Activated CD4-positive, alpha-beta T cell treated with anti-CD3 and anti-CD28 coated beads, Interleukin-2, amount 50 U/mL, for 16 hours (primary cell): ENCODE measurements at regions not wholly inside any gene's neighbourhood (a gene's known extent, or its start where the extent isn't known, plus 50 kb on each side); places are given as distances from the start of the nearest gene placed in this dataset.
A peak's percentile ranks its signal among the peaks of the same experiment; 100 is the strongest.
"Not testable (repeated sequence)": the region's sequence is repeated elsewhere in the genome, so short reads cannot be mapped to it uniquely, and the experiment has no call there.

Experiments
- DNase-seq: peaks from one replicate; pipeline ENCODE4 v3.0.0-alpha.2; 2020

DNA sequence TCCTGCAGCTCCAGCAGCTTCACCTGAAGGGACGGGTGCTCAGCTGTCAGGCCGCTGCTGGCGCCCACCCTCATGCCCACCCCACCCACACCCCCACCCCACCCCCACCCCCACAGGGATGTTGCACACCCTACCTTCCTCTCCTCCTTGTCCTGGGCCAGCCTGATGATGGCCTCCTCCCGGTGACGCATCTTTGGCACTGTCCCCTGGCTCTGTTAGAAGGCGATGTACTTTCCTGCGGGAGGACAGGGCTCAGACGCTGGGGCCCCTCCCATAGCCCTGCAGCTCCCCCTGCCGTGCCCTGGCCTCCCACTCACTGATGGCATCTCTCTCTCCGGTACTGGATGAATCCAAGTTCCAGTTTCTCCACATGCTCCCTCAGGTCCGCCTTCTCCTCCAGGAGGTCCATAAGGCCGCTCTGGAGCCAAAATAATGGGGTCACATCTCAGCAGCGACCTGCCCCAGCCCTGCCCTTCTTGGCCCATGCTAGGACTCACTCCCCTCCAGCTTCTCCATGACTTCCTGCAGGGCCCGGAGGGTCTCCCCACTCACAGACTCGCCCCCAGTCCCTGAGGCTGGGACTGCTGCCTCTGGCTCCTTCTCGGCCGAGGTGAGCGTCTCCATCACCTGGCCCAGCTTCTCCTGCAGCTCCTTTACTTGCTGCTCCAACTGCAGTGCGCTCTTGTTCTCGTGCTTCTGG lies 55.2 kb downstream of the GOLGA8B start:
- DNase-seq = not testable (repeated sequence)

DNA sequence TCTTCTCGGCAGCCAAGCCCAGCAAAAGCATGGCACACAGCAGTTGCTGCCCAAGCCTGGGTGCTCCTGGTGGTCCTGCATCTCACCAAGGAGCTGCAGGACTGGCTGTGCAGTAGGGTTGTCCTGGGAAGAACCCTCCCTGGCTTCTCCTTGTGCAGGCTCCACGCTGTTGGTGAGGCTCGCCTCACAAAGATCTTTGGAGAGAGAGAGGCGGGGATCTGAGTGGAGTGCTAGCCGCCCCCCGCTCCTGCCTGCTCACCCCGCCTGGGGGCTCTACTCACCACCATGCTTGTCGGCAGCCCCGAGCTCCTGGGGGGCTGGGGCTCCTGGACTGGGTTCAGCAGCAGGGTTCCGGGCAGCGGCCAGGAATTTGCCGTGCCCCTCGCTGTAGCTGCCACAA lies 55.8 kb downstream of the GOLGA8B start:
- not testable (repeated sequence) for DNase-seq

DNA sequence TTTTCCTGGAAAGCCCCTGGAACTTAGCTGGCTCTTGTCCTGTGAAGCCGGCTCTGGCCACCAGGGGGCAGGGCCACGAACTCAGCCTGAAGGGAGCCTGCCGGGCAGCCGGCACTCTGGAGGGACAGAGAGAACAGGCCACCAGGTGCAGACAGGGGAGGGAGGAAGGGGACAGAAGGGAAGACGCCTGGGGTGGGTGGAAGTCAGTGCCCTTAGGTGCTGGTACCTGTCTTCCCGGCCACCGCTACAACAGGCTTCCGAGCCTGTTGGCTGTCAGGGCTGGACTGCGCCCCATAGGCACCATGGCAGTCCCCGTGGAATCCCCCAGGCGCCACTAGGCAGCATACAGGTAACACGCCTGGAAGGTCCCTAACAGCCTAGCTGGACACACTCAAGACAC lies 59.6 kb downstream of the GOLGA8B start:
- DNase-seq = not testable (repeated sequence)

DNA sequence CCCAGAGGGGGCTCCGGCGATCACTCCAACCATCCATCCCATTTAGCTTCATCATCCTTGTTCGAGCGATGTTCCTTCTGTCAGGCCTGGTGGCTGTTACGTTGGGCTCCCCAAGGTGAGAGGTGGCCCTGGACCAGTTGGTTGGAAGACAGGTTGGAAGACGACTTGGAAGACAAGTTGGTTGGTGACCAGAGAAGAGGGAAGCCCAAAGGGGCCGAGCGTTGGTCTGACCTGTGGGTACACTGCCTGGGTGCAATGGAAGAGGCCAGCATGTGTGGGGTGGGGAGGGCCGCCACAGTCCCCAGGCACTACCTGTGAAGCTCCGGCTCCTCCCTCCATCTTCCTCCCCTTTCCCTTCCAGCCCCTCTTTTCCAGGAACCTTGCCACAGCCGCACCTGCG lies 60.9 kb downstream of the GOLGA8B start:
- not testable (repeated sequence) for DNase-seq

DNA sequence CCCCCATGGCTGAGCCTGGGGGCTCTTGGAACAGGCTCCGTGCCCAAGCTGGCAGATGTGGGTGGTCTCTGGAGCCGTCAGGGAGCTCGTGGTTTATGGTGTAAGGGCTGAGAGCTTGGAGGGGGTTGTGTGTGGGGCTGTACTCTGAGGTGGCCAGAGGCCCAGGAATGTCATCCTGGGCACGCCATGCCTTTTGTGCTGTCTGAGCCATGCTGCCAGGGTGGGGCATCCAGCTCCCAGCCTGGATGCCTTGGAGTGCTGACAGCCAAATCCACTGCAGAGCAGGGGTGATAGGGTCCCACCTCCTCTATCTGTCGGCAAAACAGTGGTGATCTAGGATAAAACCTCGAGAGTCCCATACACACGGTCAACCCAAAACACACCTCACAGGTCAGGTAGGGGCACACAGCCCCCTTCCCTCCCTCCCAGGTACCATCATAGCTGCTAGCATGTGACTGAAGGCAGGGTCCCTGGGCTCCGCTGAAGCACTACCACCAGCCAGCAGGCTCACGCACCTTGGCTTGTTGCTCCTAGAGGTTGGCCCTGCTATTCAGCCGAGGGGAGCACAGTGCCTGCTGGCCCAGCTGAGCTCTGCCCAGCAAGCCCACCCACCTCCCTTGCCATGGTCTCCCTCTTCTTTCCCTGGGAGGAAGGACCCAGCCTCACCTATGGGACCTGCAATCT lies 61.5 kb downstream of the GOLGA8B start:
- not testable (repeated sequence) for DNase-seq

DNA sequence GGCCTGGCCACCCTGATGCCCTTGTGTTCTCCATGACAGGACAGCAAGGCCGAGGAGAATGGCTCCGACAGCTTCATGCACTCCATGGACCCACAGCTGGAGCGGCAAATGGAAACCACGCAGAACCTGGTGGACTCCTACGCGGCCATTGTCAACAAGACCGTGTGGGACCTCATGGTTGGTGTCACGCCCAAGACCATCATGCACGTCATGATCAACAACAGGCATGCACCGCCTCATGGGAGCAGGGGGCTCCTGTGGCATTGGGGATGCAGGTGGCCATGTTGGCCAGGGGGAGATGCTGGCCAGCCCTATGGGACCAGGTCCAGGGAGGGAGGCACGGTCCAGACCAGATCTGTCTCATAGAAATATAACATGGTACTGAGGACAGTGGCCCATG lies 62.9 kb downstream of the GOLGA8B start:
- no peak for DNase-seq

DNA sequence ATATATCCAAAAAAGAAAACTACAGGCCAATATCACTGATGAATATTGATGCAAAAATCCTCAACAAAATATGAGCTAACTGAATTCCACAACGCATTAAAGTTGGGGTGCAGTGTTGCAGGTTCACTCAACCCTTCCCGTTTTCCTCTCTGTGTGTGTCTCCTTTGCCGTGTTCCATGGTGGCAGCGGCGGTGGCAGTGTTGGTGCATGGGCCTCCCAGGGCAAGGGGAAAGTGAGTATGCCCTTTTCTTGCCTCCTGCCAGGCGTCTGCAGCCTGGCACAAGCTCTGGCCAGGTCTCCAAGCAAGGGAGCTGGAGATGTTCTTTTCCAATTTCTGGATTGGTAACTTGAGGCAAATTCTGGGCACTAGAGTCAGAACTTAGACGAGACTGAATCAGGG lies 63.4 kb downstream of the GOLGA8B start:
- not testable (repeated sequence) for DNase-seq

DNA sequence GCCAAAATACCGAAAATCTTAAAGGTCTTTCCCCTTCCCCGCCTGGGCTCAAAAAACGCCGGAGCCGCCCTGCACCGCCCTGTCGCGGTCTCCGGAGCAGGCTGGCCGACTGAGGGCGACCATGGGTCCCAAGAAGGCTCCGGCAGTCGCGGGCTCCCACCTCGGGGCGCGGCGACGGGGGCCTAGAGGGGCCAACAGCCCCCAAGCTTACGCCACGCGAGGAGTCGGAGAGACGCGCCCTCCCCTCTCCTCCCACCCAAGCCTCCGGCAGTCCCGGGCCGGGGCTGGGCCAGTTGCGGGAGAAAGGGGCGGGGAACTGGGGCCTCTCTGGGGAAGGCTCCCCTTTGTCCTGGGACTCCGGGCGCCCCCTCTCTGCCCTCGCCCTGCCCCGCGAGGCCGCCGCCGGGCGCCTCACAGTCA lies 69.2 kb downstream of the GOLGA8B start:
- DNase-seq = peak; percentile 15

DNA sequence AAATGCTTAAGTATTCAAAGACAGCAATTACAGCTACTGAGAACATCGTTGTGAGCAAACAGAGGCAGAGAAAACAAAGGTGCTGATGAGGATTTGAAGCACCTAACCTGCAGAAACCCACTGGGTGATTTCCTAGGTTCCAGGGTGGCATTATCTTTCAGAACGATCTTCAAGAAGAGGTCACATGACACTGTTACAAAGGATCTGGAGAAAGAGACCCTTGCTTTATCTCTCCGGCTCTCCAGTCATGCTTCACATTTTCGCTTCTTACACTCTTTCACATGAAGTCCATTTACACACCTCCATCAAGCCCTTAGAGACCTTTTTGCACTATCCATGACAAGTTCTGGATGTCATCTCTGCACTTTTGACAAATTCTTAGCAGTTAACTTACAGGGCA lies 70.8 kb downstream of the GOLGA8B start:
- DNase-seq = no peak

DNA sequence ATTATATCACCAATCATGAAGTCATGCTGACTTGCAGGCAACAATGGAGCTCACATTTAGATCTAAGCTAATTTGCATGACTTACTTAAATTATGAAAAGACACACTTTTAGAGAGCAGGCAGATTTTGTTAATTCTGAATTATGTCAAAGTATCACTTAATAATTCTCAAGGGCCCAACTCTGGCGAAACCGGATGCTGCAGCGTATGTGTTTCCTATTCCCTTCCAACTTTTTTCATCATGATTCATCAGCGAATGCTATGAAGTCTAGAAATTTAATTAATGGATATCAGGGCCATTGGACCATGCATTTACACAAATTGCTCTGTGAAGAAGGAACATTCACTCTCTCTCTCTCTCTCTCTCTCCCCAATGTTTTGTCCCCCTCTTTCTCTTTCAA lies 63.5 kb upstream of the GOLGA8A start:
- DNase-seq = no peak

DNA sequence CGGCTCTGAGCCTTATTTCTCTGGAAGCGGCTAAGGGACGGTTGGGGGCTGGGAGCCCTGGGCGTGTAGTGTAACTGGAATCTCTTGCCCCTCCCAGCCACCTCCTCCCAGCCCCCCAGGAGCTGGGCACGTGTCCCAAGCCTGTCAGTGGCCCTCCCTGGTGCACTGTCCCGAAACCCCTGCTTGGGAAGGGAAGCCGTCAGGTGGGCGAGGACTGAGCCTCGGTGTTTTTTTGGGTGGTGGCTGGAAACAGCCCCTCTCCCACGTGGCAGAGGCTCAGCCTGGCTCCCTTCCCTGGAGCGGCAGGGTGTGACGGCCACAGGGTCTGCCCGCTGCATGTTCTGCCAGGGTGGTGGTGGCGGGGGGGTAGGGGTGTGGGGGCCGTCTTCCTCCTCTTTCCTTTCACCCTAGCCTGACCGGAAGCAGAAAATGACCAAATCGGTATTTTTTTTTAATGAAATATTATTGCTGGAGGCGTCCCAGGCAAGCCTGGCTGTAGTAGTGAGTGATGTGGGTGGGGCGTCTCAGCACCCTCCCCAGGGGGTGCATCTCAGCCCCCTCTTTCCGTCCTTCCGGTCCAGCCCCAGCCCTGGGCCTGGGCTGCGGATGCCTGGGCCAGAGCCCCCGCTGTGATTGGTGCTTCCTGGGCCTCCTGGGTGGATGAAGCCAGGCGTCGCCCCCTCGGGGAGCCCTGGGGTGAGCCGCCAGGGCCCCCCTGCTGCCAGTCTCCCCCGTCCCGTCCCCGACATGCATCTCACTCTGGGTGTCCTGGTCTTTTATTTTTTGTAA lies 58.8 kb upstream of the GOLGA8A start:
- DNase-seq = no peak

DNA sequence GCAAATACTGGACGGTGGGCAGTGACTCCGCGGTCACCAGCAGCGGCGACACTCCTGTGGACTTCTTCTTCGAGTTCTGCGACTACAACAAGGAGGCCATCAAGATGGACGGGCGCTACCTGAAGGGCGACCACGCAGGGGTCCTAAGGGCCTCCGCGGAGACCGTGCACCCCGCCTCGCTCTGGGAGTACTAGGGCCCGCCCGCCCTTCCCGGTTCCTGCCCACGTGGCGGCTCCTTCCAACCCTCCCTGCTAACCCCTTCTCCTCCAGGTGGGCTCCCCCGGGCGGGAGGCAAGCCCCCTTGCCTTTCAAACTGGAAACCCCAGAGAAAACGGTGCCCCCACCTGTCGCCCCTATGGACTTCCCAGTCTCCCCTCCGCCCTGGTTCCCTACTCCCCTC lies 58.1 kb upstream of the GOLGA8A start:
- DNase-seq = not testable (repeated sequence)

DNA sequence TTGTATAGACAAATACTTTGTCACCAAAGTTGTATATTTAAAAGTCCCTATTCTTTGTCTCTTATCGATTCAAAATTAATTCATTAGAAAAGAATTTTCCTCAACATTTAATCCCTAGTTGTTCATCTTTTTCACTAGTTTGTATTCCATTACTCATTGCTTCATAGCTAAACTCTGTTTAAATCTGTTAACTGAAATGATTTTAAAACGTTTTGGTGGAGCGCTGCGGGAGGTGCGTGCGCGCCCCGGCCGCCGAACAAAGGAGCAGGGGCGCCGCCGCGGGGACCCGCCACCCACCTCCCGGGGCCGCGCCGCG lies 56.4 kb upstream of the GOLGA8A start:
- no peak for DNase-seq

DNA sequence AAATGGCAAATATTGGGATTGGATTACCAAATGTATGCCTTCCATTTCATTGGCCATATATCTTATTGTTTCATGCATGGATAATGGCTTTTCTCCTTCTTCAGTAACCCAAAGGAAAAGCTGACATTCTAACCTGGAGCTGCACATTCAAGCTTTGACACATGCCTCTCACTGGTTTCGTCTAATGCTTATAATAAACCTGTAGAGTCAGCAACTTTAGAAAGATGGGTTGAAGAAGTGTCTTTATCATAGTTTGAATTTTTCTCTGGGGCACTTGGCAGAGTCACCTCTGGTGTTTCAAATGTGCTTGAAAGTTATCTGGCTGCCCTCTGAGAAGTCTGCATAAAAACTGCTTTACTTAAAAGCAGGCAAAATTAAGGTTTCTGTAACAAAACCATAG lies 55.4 kb upstream of the GOLGA8A start:
- no peak for DNase-seq

DNA sequence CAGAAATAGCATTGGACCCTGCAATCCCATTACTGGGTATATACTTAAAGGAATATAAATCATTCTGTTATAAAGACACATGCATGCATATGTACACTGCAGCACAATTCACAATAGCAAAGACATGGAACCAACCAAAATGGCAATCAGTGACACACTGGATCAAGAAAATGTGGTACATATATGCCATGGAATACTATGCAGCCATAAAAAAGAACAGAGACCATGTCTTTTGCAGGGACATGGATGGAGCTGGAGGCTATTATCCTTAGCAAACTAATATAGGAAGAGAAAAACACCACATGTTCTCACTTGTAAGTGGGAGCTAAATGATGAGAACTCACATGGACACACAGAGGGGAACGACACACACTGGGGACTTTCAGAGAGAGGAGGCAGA lies 53.9 kb upstream of the GOLGA8A start:
- DNase-seq = not testable (repeated sequence)

DNA sequence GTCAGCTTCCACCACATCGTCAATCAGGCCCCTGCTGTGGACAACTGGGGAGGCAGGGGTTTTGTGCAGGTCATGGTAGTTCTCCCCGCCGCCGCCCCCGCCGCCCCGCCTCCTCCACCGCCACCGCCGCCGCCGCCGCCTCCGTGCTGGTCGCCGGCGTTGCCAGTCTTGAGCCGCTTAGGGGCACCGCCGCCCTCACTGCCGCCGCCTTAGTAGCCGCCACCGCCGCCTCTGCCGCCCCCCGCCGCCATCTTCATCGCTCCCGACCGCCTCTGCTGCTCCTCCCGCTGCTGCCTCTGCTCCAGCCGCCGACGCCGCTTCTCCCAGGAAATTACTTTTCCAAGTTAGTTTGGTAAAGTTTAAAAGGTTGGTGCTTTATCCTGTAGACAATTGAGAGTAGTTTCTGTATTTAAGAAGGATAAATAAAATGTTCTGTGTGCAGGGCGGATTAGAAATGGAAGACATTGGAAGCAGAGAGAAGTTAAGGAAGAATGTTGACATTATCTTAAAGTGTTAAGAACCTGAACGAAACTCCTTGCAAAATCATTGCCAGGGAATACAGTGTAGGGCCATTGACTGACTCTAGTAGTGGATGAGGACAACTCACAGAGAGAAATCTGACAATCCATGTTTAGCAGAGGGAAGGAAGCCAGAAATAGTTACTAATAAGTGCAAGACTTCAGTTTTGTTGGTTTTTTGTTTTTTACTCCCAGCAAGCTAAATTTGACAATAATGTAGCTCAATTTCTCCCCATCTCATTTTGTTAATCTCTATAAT lies 53.0 kb upstream of the GOLGA8A start:
- DNase-seq = no peak

DNA sequence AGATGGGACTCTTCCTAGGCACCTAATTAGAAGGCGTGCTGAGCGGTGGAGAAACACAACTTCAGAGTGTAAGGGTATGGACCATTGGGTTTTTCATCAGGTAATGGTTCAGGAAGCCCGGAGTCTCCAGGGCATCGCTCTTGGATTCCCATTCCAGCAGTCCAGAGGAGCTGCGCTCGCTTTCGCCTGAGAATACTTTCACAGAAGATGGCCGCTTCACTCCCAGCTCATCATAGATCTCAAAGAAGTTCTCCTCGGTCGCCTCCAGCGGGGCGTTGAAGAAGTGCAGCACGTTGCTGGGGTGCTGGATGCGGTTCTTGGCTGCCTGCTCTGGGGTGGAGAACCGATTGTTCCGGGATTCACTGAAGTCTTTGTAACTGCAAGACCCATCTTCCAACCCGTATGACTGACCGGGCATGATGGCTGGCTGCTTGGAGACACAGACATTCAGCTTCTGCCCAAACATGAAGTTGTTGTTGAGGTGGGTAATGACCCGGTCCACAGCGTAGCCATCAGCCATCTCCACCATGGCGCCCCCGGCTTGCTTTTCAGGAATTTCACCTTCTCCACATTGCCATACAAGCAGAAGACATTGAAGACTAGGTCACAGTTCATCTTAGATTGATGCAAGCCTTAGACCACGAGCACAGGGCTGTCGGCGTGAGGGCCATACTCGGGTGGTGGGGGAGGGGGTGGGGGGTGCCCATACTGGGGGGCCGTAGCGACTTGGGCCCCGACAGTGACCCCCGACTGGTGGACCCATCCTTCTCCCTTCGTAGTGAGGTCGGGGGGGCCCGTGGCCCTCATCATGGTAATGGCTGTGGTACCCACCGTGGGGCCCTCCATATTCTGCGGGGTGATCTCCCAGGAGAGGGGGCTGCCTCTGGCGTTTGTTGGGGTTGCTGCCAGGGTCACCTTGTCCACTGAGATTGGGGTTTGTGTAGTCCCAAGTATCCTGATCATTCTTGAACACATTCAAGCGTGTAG lies 51.7 kb upstream of the GOLGA8A start:
- not testable (repeated sequence) for DNase-seq
